SU-DHL-6 (cell line): ENCODE measurements at regions not wholly inside any gene's neighbourhood (a gene's known extent, or its start where the extent isn't known, plus 50 kb on each side); places are given as distances from the start of the nearest gene placed in this dataset.

ENCODE experiments used
- EZH2phosphoT487 ChIP-seq: fragments of 200-600 bp; sonication (generic), shearing (Covaris generic); conservative IDR thresholded peaks from 2 replicates; pipeline ENCODE4 v1.6.1; 2018; ENCODE audit warnings: mild to moderate bottlenecking, antibody characterized with exemption, low read length, moderate library complexity, mixed read lengths
- TF ChIP-seq, protein P1 (sequence below): fragments of 200-600 bp; sonication (generic); IDR thresholded peaks from one replicate; pipeline ENCODE4 v1.5.1; 2017; ENCODE audit warnings: antibody characterized with exemption, mild to moderate bottlenecking, low read length, moderate library complexity; ENCODE audit not compliant: insufficient read depth, poor library complexity, severe bottlenecking

DNA sequence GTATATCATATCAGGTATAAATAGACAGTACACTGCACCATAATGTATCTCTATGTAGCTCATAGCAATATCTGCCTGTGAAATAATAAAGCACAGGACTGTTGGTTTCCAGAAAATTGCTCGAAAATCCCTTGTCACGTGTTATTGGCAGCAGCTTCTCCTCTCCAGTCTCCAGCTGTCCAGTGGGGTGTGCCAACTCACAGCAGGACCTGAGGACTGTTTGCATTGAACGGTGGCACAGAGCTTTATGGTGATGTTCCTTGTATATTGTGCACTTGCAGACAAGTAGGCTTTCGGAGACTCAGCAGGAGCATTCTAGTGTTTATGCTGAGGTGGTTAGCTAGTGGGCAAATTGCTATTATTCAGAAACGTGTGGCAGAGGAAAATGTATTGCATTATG lies 182.2 kb upstream of the ATP5MC3 start:
- TF ChIP-seq, protein P1, sequence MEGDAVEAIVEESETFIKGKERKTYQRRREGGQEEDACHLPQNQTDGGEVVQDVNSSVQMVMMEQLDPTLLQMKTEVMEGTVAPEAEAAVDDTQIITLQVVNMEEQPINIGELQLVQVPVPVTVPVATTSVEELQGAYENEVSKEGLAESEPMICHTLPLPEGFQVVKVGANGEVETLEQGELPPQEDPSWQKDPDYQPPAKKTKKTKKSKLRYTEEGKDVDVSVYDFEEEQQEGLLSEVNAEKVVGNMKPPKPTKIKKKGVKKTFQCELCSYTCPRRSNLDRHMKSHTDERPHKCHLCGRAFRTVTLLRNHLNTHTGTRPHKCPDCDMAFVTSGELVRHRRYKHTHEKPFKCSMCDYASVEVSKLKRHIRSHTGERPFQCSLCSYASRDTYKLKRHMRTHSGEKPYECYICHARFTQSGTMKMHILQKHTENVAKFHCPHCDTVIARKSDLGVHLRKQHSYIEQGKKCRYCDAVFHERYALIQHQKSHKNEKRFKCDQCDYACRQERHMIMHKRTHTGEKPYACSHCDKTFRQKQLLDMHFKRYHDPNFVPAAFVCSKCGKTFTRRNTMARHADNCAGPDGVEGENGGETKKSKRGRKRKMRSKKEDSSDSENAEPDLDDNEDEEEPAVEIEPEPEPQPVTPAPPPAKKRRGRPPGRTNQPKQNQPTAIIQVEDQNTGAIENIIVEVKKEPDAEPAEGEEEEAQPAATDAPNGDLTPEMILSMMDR: no peak
- TF ChIP-seq EZH2phosphoT487: no peak
